H1 (cell line): ENCODE measurements at regions not wholly inside any gene's neighbourhood (a gene's known extent, or its start where the extent isn't known, plus 50 kb on each side); places are given as distances from the start of the nearest gene placed in this dataset.

Experiments used
- CEBPB ChIP-seq: IDR thresholded peaks from 2 replicates; pipeline ENCODE4 v1.6.1; 2012; ENCODE audit warnings: low read depth, low read length
- CHD1 ChIP-seq: IDR thresholded peaks from 2 replicates; pipeline ENCODE4 v1.6.1; 2012; ENCODE audit warnings: low read depth, low read length, improper control_type of control experiment
- EZH2 ChIP-seq: fragments of 200-600 bp; sonication (generic); IDR thresholded peaks from 2 replicates; pipeline ENCODE4 v1.7.1; 2012; ENCODE audit warnings: low read depth, mild to moderate bottlenecking, moderate library complexity, low read length, inconsistent platforms; ENCODE audit not compliant: severe bottlenecking
- SRF ChIP-seq: IDR thresholded peaks from 2 replicates; pipeline ENCODE4 v1.6.1; 2011; ENCODE audit warnings: mild to moderate bottlenecking, low read depth, low read length, moderate library complexity

DNA sequence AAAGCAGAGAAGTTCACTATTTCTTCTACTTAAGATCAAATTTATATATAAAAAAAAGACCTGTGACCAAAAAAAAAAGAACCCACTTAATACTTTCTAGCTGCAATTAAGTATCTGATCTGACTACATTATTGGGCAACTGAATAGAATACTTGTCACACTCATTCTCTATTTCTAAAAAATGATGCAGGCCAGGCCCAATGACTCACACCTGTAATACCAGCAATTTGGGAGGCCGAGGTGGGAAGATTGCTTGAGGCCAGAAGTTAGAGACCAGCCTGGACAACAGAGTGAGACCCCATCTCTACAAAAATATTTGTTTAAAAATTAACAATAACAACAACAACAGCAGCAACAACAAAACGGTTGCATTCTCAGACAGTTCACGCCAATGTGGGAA, 108.8 kb upstream of the BMP2K start (continued):
- no peak for TF ChIP-seq CHD1
- TF ChIP-seq CEBPB: no peak
- TF ChIP-seq SRF: no peak
- no peak for TF ChIP-seq EZH2
